NCI-H345 (cell line): ENCODE measurements at regions not wholly inside any gene's neighbourhood (a gene's known extent, or its start where the extent isn't known, plus 50 kb on each side); places are given as distances from the start of the nearest gene placed in this dataset.
"Not testable (repeated sequence)": the region's sequence is repeated elsewhere in the genome, so short reads cannot be mapped to it uniquely, and the experiment has no call there.

Experiments used
- DNase-seq: peaks from one replicate; lab custom pipeline; 2025; lab: John Stamatoyannopoulos, UW

- DNase-seq, result peak; percentile 13
These were observed 153.6 kb upstream of the INTU start for GRCh38 chr4:127479031-127479622.

DNA sequence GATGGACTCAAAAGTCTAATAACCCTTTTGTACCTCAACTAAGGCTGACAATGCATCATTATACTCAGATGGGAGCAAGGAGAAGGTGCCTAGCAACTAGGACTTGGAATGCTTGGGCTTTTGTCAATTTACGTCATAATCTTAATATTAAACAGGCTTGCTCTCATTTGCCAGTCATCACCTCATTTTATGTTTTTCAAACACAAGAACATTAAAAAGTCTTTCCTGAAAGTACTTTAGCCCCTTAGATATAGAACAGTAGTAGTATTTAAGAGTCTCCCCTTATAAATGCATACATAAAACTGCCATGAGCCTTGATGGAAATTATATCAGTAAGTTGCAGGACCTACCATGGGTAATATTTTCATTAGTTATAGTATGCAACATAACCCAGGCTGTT is 150.7 kb upstream of the INTU start:
- no peak for DNase-seq

- DNase-seq, result no peak
These were observed 148.6 kb upstream of the INTU start for GRCh38 chr4:127484117-127484516.

DNA sequence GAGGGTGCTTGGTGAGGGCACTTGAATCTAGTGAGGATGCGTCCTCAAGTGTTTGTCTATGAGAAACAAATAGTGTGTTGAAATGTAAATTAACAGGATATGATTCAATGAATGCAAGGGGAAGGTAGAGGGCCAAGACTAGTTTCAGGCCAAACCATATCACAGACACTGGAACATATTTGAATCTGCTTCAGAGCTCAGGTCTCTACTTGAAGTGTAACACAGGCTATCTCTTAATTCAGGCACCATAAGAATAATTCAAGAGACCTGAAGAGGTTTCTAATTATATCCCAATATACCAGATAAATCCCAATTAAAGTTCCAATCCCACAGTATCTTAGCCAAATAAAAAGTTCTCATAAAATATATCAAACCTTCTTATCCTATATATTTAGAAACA is 146.5 kb upstream of the INTU start:
- DNase-seq, result no peak

DNA sequence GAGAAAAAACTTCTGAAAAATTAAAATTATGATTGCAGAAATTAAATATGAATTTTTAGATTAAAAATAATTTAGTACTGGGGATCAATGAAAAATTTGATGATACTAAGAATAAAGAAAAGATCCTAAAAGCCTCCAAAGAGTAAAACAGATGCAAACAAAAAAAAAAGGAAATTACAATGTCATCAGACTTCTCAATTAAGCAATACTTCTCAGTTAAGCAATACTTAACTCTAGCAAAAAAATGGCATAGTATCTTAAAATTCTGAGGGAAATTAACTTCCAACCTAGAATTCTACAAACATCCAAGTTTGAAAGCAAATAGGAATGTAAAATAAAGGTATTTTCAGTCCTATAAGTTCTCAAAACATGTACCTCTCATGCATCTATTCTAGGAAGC is 141.2 kb upstream of the INTU start:
- no peak for DNase-seq

GRCh38 chr4:127496875-127497274 is 135.9 kb upstream of the INTU start:
- DNase-seq, result not testable (repeated sequence)

- no peak for DNase-seq
These were observed 134.4 kb upstream of the INTU start for GRCh38 chr4:127498366-127498765.

DNA sequence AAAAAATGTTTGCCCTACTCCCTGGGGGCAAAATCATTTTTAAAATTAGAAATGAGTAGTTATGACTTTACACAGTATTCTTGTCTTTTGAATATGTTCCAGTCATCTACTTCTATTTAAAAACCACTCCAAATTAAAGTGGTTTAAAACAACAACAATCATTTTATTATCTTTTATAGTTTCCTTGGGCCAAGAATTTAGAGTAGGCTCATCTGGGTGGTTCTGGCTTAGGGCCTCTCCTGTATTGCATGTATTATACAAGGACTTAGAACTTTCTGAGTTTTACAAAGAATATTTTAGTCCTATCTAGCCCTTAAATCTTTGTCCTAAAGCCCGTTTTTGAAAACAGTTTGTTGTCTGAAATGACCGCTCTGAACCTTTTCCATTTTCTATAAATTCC is 132.5 kb upstream of the INTU start:
- DNase-seq, result no peak

DNA sequence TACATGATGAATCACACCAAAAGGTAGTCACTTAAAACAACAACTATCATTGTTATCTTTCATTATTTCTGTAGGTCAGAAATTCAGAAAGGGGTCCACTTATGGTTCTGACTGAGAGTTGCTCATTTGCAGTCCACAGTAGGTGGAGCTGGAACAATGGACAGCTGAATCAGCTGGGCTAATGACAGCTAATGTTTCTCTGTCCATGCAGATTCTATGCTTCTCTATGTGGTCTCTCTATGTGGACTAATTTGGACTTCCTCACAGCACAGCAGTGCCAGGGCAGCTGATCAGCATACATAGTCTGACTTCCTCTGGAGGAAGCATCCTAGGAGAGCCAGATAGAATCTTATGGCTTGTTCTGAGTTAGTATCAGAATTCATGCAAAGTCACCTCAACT is 131.7 kb upstream of the INTU start:
- no peak for DNase-seq

DNA sequence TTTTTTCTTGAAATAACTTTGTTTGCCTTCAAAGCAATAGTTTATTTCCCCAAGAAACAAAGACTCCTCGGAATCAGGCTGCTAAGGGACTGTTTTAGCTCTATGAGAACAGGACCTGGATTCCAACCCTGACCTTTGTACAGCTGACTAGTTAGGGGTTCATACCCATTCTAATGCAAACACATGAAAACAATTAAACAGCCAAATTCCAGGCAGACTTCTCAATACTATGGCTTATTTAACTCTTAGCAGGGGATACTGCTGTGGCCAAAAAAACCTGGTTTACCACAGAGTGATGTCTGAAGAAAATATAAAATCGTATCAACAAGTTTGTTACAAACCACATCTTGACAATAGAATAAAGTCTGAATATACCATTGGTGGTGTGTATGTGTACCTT is 129.6 kb upstream of the INTU start:
- no peak for DNase-seq

GRCh38 chr4:127505203-127505602 is 127.6 kb upstream of the INTU start:
- DNase-seq, result no peak

GRCh38 chr4:127506283-127506682 is 126.5 kb upstream of the INTU start:
- DNase-seq, result no peak

GRCh38 chr4:127509155-127509554 is 123.6 kb upstream of the INTU start:
- DNase-seq, result no peak

GRCh38 chr4:127512672-127513071 is 120.1 kb upstream of the INTU start:
- DNase-seq, result not testable (repeated sequence)

GRCh38 chr4:127515259-127515658 is 117.5 kb upstream of the INTU start:
- DNase-seq, result not testable (repeated sequence)

DNA sequence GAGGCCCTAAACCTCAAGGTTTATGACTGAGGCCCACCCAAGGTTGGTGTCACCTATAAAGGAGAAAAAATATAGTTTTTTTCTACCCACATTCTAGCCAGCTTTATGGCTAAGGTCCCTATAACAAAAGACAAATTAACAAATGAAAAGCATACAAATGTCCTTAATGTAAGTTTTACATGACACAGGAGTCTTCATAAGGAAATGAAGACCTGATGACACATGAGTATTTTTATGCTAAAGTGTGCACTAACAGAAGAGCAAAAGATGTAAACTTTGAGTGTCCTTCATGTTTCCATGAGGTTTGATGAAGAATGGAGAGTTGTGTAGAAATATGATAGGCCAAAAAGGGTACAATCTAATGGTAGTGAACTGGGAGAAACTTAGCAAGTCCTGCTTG is 114.7 kb upstream of the INTU start:
- no peak for DNase-seq

- DNase-seq, result no peak
These were observed 111.3 kb upstream of the INTU start for GRCh38 chr4:127521463-127521862.

DNA sequence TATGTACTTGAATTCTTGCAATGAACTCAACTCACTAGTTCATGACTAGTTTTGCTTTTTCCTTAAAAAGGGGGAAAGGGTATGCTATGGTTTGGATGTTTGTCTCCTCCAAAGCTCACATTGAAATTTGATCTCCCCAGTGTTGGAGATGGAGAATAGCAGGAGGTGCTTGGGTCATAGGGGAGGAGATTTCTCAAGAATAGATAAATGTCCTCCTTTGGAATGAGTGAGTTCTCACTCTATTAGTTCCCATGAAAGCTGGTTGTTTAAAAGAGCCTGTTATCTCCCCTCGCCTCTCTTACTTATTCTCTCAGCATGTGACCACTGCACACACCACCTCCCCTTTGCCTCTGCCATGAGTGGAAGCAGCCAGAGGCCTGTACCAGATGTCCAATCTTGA is 109.4 kb upstream of the INTU start:
- DNase-seq, result no peak

DNA sequence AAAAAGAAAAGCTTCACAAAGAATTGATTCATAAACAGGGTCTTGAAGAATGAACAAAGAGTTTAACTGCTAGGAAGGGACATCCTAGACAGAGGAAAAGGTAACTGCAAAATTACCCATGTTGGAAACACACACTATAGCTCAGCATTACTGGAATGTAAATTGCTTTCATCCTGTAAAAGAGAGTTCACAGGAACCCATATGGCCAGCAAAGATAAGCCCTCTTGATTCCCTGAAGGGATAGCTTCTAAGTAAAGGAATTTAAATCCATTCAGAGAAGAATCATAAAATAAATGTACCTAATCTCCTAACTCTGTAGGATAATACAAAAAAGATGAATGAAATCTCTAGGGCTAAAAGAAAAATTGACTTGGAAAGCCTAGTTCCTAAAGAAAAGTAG is 107.1 kb upstream of the INTU start:
- DNase-seq, result no peak

GRCh38 chr4:127528302-127528701 is 104.5 kb upstream of the INTU start:
- DNase-seq, result no peak

DNA sequence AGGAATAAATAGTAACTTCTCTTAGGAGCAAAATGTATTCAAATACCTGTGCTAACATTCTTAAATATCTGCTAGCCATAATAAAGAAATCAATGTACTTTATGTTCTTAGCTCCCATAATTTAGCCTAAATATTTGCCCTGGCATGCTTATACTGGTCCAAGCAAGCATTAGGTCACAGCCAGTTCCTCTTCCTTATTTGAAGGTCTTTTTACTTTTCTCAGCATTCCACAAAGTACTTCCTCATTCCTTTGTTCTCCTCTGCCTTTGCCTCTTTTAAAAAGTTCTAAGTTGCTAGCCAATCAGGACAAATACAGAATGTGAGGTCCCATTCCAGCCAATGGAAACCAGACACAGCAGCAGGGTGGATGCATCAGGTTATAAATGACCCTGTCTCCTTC is 102.9 kb upstream of the INTU start:
- DNase-seq, result not testable (repeated sequence)

DNA sequence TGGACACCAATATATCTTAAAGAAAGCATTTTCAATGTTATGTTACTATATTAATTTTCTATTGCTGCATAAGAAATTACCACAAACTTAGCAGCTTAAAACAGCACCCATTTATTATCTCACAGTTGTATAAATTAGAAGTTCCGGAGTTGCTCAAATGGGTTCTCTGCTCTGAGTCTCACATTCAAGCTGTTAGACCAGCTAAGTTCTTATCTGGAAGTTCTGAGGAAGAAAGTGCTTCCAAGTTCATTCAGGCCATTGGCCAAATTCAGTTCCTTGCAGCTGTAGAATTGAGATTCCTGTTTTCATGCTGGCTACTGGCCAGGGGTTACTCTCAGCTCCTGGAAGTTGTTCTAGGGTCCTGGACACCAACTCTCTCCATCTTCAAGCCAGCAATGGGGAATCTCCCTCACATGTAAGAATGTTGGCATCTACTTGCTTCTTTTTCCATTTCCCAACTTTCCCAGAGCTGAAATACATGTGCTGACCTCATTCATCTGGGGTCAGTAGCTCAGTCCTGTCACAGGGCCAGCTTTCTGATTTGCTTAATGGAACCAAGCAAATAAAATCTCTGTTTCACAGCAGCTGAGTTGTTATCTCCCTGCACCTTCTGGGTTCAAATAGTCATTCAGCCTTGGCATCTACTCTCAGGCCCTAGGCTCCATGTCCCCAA is 99.6 kb upstream of the INTU start:
- no peak for DNase-seq

DNA sequence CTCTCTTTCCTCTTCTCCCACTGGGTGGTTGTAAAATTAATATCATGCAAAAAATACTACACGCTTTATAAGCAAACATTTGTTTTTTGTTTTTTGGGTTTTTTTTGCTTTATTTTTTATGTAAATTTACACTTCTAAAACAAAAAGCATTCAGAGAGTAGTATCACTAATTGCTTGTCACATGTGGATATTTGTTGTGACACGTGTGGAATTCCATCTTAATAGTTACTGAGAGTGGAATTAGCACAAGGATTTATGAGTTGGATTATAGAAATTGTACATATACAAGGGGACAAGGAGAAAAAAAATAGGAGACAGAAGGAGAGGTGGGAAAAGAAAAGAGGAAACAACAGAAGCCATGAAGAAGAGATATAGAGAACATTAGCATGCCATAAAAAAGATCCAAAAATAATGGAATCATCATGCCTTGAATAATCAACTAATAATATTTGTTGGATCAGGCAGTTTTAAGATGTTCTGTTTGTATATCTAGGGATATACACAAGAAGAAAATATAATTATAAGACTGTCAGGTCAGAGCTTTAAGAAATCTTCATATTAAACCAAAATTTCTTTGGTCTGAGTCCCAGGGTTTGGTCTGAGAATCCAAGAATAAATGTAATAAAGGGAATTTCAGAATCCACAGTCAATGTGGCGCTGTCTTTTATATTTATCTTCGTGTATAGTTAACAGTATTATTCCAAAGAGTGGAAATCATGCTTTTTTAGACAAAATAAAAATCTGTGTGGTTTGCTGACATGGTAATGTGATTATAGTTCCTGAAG is 98.5 kb upstream of the INTU start:
- no peak for DNase-seq
